Lower leg skin (tissue), 3 donors: ENCODE measurements at regions not wholly inside any gene's neighbourhood (a gene's known extent, or its start where the extent isn't known, plus 50 kb on each side); places are given as distances from the start of the nearest gene placed in this dataset.

ENCODE experiments used
- POLR2A ChIP-seq, 2 donors: fragments of 450-650 bp; IDR thresholded peaks; one replicate each; pipeline ENCODE4 v1.6.1; 2016 to 2017; ENCODE audit warnings: antibody characterized with exemption in 2 of 2, mild to moderate bottlenecking in 1 of 2, moderate library complexity in 1 of 2
- TF ChIP-seq, protein P1 (sequence below), 3 donors: fragments of 450-650 bp; IDR thresholded peaks; one replicate each; pipeline ENCODE4 v1.5.1; 2016; ENCODE audit warnings: antibody characterized with exemption in 3 of 3, mild to moderate bottlenecking in 3 of 3, moderate library complexity in 2 of 3

DNA sequence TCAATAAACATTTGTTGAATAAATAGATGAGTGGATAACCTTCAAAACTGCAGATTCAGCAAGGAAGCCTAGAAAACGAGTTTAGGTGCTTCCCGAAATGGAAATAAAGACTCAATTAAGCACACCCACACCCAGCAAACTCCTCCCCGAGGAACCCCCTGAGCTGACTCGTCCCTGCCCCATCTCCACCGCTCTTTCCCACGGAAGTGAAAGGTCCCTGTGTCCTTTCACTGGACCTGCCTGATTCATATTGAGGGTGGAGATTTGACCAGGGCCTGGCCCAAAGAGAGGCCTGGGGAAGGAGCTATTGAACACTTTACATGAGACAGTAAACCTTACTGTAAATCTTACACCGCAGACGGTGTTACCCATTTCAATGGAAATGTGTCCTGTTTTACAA is 129.1 kb downstream of the CPZ start:
- TF ChIP-seq, protein P1, sequence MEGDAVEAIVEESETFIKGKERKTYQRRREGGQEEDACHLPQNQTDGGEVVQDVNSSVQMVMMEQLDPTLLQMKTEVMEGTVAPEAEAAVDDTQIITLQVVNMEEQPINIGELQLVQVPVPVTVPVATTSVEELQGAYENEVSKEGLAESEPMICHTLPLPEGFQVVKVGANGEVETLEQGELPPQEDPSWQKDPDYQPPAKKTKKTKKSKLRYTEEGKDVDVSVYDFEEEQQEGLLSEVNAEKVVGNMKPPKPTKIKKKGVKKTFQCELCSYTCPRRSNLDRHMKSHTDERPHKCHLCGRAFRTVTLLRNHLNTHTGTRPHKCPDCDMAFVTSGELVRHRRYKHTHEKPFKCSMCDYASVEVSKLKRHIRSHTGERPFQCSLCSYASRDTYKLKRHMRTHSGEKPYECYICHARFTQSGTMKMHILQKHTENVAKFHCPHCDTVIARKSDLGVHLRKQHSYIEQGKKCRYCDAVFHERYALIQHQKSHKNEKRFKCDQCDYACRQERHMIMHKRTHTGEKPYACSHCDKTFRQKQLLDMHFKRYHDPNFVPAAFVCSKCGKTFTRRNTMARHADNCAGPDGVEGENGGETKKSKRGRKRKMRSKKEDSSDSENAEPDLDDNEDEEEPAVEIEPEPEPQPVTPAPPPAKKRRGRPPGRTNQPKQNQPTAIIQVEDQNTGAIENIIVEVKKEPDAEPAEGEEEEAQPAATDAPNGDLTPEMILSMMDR (IDR thresholded peaks at IDR 0.05): no peak
- TF ChIP-seq POLR2A (IDR thresholded peaks at IDR 0.05): no peak
